CD4-positive, alpha-beta T cell treated with Interleukin-10 for 1 hour (primary cell): ENCODE measurements at regions not wholly inside any gene's neighbourhood (a gene's known extent, or its start where the extent isn't known, plus 50 kb on each side); places are given as distances from the start of the nearest gene placed in this dataset.

ENCODE experiments used
- DNase-seq: peaks from one replicate; pipeline ENCODE4 v3.0.0-alpha.2; 2020

DNA sequence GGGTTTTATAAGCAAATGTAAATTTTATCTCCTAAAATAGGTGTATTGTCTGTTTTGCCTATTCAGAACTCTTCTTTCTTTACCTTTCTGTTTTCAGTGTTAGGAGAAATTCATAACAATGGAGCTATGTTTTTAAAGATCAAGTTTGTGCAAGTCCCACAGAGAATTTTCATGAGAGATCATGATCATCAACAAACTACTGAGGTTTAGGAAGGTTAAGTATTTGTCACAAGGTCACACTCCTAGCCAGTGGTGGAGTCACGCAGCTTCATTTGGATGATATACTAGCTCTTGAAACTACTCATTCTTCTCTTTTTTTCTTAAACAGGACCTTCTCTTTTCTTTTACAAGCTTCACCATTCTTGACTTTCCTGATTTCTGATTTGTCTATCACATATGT, 892.6 kb upstream of the FRG1 start:
- DNase-seq: no peak

- DNase-seq: no peak
These were observed 891.0 kb upstream of the FRG1 start for GRCh38 chr4:189049682-189050081.

DNA sequence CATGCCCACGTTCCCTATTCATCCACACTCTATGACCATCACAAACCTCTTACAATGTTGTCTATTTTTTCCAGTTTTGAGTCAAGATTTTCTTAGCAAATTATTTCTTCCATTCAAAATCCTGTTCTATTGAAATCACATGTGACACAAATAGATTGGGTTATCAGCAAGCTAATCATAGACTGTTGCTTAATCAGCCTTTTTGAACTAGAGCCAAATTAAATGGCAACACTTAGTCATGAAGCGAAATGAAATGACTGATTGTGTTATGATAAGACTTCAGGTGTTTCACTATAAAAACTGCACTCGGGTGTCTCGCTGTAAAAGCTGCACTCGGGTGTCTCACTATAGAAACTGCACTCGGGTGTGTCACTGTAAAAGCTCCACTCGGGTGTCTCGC, 890.0 kb upstream of the FRG1 start:
- no peak for DNase-seq

GRCh38 chr4:189053621-189054020, 887.1 kb upstream of the FRG1 start:
- DNase-seq: no peak

GRCh38 chr4:189060104-189060503, 880.6 kb upstream of the FRG1 start:
- no peak for DNase-seq

DNA sequence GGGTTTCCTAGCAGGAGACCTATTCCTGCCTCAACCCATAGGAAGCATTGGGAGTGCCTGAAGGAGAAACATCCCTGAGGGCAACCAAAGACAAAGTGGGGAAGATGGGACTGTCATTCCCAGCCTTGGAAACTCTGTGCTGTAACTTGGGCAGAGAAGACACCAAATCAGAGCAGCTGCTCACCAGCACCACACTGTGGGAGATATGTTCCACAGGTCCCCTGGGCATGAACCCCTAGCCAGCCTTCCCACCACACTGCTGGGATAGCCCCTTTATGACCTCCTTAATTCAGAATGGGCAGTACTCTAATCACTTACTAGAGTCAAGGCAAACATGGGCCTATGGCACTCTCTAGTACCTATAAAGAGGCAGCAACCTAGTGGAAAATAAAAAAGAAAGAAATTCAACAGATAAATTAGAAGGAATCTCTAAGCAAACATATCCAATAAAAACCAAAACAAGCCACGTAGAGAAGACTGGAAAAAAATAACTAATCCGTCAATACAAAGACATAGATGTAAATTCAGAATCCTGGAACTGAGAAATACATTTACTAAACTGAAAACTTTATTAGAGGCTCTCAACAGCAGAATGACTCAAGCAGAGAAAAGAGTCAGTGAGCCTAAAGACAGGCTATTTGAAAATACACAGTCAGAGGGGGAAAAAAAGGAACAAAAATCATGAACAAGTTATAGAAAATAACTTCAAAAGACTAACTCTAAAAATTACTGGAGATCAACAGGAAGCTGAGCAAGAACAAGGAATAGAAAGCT, 878.4 kb upstream of the FRG1 start:
- DNase-seq: no peak

DNA sequence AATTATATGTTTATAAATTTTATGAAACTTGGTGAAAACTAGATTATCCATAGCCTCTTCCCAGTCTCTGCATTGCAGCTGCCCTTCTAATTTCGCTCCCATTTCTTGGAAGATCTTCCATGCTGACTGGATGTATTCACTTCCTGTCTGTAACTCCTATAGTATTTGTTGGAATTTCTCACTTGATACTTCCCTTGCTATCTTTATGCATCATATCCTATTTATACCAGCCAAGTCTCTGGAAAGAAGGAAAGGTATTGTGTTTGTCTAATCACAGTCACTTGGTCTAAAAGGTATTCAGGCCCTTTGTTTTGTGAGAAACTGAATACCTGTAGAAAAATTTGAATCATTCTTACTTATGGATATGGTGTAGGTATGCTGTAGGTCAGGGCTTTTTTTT, 870.9 kb upstream of the FRG1 start:
- no peak for DNase-seq

- no peak for DNase-seq
These were observed 869.4 kb upstream of the FRG1 start for GRCh38 chr4:189071241-189071640.

DNA sequence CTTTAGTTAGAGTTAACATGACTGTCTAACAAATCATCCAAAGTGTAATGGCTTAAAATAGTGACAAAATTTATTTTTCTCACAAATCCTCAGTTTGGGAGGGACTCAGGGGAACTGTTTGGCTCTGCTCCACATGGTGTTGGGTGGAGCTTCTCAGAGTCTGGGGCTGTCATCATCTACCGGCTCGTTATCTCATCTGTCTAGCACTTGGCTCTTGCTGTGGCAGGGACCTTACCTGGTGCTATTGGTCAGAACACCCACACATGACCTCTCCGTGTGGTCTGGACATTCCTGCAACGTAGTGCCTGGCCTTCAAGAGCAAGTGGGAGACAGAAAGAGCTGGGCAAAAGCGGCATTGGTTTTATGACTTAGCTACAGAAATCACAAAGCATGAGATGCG, 866.9 kb upstream of the FRG1 start:
- no peak for DNase-seq

DNA sequence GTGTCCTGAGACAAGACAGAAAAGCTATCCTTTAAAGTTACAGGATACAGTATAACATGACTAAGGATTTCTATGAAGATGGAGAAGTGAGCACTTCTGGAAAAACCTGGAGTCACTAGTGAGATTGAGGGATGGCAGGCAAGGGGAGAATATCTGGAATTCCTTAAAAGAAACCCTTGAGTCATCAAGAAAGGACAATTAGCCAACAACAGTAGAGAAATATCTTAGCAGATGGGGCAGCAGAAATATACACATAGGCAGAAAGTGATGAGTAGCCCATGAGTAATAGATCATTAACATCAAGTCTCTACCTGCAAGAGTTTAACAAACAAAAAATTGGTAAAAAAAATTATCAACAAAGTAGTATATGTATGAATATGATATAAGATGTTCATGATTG, 858.8 kb upstream of the FRG1 start:
- DNase-seq: no peak

GRCh38 chr4:189083769-189084168, 856.9 kb upstream of the FRG1 start:
- no peak for DNase-seq

- DNase-seq: no peak
These were observed 856.0 kb upstream of the FRG1 start for GRCh38 chr4:189084671-189085070.

GRCh38 chr4:189087971-189088370, 852.7 kb upstream of the FRG1 start:
- no peak for DNase-seq

DNA sequence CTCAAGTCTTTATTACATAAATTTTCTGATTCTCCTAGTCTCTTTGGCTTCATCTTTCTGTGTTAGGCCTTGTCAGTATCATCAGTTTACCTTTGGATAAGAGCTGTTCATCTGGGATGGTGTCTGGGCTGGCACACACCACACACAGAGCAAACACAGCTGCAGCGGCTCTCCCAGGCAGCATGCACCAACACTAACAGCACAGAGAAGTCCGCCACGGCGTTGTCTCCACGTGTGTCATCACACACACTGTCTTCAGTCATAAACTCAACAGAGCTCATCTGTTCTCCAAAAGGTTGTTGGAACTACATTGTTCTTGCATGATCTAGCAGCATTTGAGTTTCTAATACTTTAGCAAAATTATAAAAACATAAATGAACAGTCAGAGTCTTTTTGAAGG, 851.9 kb upstream of the FRG1 start:
- no peak for DNase-seq

DNA sequence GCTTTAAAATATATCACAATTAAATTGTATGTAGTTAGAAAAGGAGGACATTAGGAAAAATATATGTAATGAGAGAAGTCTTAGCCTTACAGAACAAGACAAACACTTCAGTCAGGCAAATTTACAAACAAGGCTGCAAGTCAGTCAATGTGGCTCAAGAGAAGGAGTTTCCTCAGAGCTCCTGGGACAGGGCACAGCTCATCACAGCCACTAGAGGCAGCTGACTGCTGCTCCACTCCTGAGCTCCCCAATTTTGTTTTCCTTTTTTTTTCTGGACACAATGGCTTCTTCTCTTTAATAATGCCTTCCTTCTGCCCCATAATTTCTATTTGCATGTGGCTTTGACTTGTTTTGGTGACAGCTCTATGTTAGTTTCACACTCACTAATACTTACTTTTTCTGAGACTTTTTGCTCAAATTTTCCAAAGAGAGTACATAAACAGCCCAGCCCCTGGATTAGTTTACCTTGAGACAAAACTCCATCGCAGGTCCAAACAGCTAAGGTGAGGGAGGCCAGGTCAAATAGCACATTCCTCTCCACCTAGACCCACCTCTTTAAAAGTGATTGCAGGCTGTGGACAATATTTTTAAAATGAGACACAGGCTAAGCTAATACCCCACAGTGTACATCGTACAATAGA, 850.4 kb upstream of the FRG1 start:
- no peak for DNase-seq

GRCh38 chr4:189092581-189092980, 848.1 kb upstream of the FRG1 start:
- no peak for DNase-seq

- DNase-seq: no peak
These were observed 844.6 kb upstream of the FRG1 start for GRCh38 chr4:189096108-189096507.

DNA sequence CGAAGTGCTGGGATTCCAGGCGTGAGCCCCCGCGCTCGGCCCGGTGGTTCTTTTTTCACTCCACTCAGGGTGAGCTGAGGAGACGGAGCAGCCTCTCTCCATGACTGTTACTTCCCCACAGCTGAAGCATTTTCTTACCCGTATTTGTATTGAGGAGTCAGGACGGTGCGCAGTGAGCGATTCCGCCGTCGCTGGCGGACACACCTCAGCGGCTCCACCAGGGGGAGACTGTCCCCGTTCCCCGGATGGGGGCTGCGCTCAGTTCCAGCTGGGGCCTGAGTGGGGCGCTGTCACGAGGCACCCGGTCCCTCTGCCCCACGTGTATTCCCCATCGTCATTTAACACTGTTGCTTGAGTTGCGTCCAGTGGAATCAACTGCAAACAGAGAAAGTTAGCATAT, 844.0 kb upstream of the FRG1 start:
- no peak for DNase-seq

GRCh38 chr4:189098932-189099696, 841.6 kb upstream of the FRG1 start:
- no peak for DNase-seq

DNA sequence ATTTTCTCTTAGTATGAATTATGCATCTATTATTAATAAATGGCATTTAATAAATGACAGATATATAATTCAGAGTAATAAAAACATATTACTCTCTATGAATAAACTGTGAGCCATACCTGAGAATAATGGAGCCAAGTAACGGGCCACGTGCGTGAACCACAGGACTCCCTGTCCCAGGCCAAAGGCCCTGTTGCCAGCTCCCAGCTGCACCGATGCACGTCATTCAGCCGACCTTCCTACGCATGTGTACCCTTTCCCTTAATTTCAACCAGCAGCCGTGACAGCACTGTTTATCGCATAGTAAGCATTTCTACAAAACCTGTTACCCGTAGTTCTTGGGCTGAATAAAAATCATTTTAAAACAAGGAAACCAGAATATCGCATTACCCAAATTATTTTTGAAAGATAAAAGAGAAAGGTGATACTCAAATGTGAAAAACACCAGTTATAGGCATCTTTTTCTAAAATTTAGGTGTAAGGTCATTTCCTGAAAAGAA, 827.2 kb upstream of the FRG1 start:
- no peak for DNase-seq

DNA sequence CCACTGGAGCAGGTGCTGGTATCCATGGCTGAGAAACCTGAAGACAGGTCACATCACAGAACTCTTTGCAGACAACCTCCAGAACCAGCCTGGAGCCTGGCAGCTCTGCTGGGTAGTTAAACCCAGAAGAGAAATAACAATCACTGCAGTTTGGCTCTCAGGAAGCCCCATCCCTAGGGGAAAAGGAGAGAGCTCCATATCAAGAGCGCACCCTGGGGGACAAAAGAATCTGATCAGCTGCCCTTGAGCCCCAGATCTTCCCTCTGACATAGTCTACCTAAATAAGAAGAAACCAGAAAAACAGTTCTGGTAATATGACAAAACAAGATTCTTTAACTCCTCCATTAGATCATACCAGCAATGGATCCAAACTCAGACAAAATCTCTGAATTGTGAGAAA, 823.2 kb upstream of the FRG1 start:
- DNase-seq: no peak

- DNase-seq: no peak
These were observed 819.3 kb upstream of the FRG1 start for GRCh38 chr4:189121336-189121735.

DNA sequence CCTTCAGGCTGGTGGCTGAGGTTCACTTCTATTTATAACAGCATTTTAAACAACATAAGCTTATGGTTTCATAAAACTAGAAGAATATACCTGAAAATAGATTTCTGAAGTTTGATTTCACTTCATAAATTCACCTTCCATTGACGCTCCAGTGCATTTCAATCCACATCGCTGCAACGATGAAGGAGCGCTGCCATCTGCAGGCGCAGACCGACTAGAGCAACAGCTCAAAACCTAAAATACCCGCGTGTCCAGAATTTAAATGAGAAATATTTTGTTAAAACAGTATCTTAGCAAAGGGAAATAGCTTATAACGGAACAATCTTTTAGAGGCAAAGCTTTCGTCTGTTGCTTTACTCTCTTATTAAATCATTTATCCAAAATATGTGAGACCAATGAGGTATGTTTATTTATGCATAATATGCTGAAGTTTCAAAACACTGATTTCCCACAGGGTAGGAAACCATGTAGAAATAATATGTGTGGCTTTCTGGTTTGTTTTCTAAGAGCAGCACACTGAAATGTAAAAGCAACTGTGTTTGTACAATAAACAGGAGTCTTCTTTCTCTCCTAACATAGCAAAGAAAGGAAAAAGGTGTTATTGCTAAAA, 816.4 kb upstream of the FRG1 start:
- DNase-seq: no peak

GRCh38 chr4:189124791-189125190, 815.9 kb upstream of the FRG1 start:
- no peak for DNase-seq
